ENCODE measurements at regions not wholly inside any gene's neighbourhood (a gene's known extent, or its start where the extent isn't known, plus 50 kb on each side); places are given as distances from the start of the nearest gene placed in this dataset.

DNA sequence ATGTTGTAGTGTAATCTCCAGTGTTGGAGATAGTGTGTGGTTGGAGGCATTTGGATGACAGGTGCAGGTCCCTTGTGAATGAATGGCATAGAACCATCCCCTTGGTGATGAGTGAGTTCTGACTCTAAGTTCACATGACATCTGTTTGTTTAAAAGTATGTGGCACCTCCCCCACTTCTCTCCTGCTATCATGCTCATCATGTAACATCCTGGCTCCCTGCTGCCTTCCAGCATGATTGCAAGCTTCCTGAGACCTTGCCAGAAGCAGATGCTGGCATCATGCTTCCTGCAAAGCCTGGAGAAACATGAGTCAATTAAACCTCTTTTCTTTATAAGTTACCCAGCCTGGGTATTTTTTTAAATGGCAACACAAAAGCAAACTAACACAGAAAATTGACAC, 499.0 kb upstream of the SEMA3D start:
- TF ChIP-seq, protein P1, sequence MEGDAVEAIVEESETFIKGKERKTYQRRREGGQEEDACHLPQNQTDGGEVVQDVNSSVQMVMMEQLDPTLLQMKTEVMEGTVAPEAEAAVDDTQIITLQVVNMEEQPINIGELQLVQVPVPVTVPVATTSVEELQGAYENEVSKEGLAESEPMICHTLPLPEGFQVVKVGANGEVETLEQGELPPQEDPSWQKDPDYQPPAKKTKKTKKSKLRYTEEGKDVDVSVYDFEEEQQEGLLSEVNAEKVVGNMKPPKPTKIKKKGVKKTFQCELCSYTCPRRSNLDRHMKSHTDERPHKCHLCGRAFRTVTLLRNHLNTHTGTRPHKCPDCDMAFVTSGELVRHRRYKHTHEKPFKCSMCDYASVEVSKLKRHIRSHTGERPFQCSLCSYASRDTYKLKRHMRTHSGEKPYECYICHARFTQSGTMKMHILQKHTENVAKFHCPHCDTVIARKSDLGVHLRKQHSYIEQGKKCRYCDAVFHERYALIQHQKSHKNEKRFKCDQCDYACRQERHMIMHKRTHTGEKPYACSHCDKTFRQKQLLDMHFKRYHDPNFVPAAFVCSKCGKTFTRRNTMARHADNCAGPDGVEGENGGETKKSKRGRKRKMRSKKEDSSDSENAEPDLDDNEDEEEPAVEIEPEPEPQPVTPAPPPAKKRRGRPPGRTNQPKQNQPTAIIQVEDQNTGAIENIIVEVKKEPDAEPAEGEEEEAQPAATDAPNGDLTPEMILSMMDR (IDR thresholded peaks at IDR 0.05 in 4 of 5, conservative IDR thresholded peaks at IDR 0.05 in 1 of 5): no peak
- TF ChIP-seq POLR2A (IDR thresholded peaks at IDR 0.05): no peak
